ENCODE measurements at regions not wholly inside any gene's neighbourhood (a gene's known extent, or its start where the extent isn't known, plus 50 kb on each side); places are given as distances from the start of the nearest gene placed in this dataset.

GRCh38 chr13:68234274-68234673 lies 1004.1 kb upstream of the PCDH9 start:
- no peak for DNase-seq

- no peak for DNase-seq
Measured at GRCh38 chr13:68232351-68233130, 1002.4 kb upstream of the PCDH9 start.

GRCh38 chr13:68214691-68215415 lies 984.7 kb upstream of the PCDH9 start:
- DNase-seq, result no peak

GRCh38 chr13:68199271-68199670 lies 969.1 kb upstream of the PCDH9 start:
- no peak for DNase-seq

- DNase-seq, result no peak
Measured at GRCh38 chr13:68190818-68191217, 960.7 kb upstream of the PCDH9 start.

- no peak for DNase-seq
Measured at GRCh38 chr13:68185444-68186141, 955.5 kb upstream of the PCDH9 start.

GRCh38 chr13:68176475-68176874 lies 946.3 kb upstream of the PCDH9 start:
- no peak for DNase-seq

- DNase-seq, result no peak
Measured at GRCh38 chr13:68174893-68175292, 944.8 kb upstream of the PCDH9 start.

- no peak for DNase-seq
Measured at GRCh38 chr13:68173111-68173510, 943.0 kb upstream of the PCDH9 start.

- DNase-seq, result no peak
Measured at GRCh38 chr13:68170961-68171360, 940.8 kb upstream of the PCDH9 start.

- no peak for DNase-seq
Measured at GRCh38 chr13:68168448-68168847, 938.3 kb upstream of the PCDH9 start.

GRCh38 chr13:68160466-68160865 lies 930.3 kb upstream of the PCDH9 start:
- DNase-seq, result no peak

- no peak for DNase-seq
Measured at GRCh38 chr13:68152414-68152813, 922.3 kb upstream of the PCDH9 start.

GRCh38 chr13:68145852-68146251 lies 915.7 kb upstream of the PCDH9 start:
- DNase-seq, result no peak

GRCh38 chr13:68128297-68128915 lies 898.3 kb upstream of the PCDH9 start:
- DNase-seq, result no peak

GRCh38 chr13:68125087-68125480 lies 894.9 kb upstream of the PCDH9 start:
- no peak for DNase-seq

- DNase-seq, result no peak
Measured at GRCh38 chr13:68124437-68125086, 894.4 kb upstream of the PCDH9 start.

- DNase-seq, result no peak
Measured at GRCh38 chr13:68110178-68110768, 880.1 kb upstream of the PCDH9 start.

- no peak for DNase-seq
Measured at GRCh38 chr13:68107667-68108066, 877.5 kb upstream of the PCDH9 start.

- no peak for DNase-seq
Measured at GRCh38 chr13:68099631-68100030, 869.5 kb upstream of the PCDH9 start.

- no peak for DNase-seq
Measured at GRCh38 chr13:68081061-68081460, 850.9 kb upstream of the PCDH9 start.

GRCh38 chr13:68078874-68079273 lies 848.7 kb upstream of the PCDH9 start:
- DNase-seq, result no peak
